ENCODE measurements at regions not wholly inside any gene's neighbourhood (a gene's known extent, or its start where the extent isn't known, plus 50 kb on each side); places are given as distances from the start of the nearest gene placed in this dataset.

GRCh38 chr3:25281732-25282126, 146.3 kb upstream of the RARB start:
- TF ChIP-seq CTCF (IDR thresholded peaks at IDR 0.05) (no peak), ZFX (IDR thresholded peaks at IDR 0.05; ENCODE audit: borderline replicate concordance) (no peak)
